Breast epithelium (tissue), 4 donors: ENCODE measurements at regions not wholly inside any gene's neighbourhood (a gene's known extent, or its start where the extent isn't known, plus 50 kb on each side); places are given as distances from the start of the nearest gene placed in this dataset.

ENCODE experiments used
- DNase-seq, 2 donors: peaks; one replicate each; pipeline ENCODE4 v3.0.0-alpha.2; 2019; ENCODE audit warnings: low spot score in 2 of 2
- H3K27ac ChIP-seq, 2 donors: fragments of 200-600 bp; sonication (generic) in 1 of 2; one replicate each; pipeline ENCODE4 v1.5.1; 2016 to 2019; ENCODE audit warnings: mild to moderate bottlenecking in 1 of 2
- H3K27me3 ChIP-seq, 2 donors: fragments of 200-600 bp; sonication (generic) in 1 of 2; one replicate each; pipeline versions ENCODE4 v1.5.1 to v1.6.0; 2017 to 2019; ENCODE audit warnings: control low read depth in 1 of 2, mild to moderate bottlenecking in 1 of 2
- H3K36me3 ChIP-seq: fragments of 200-600 bp; one replicate; pipeline ENCODE4 v1.5.1; 2019
- H3K4me1 ChIP-seq, 2 donors: fragments of 200-600 bp; sonication (generic); one replicate each; pipeline ENCODE4 v1.5.1; 2016 to 2019; ENCODE audit warnings: control low read depth in 1 of 2
- H3K4me3 ChIP-seq, 3 donors: fragments of 200-600 bp; sonication (generic); 1 replicate in 2 of 3; 2 replicates in 1 of 3; pipeline ENCODE4 v1.5.1; 2016 to 2019; ENCODE audit warnings: mild to moderate bottlenecking in 3 of 3, moderate library complexity in 2 of 3
- H3K9me3 ChIP-seq, 2 donors: fragments of 200-600 bp; sonication (generic) in 1 of 2; one replicate each; pipeline ENCODE4 v1.5.1; 2016 to 2019; ENCODE audit warnings: control low read depth in 1 of 2
- CTCF ChIP-seq, 3 donors: fragments of 450-650 bp; IDR thresholded peaks; one replicate each; pipeline ENCODE4 v1.5.1; 2016 to 2017; ENCODE audit warnings: antibody characterized with exemption in 3 of 3, mild to moderate bottlenecking in 3 of 3, moderate library complexity in 3 of 3
- POLR2A ChIP-seq: fragments of 450-650 bp; IDR thresholded peaks from one replicate; pipeline ENCODE4 v1.6.1; 2016; ENCODE audit warnings: antibody characterized with exemption, mild to moderate bottlenecking, moderate library complexity
- POLR2AphosphoS5 ChIP-seq, 3 donors: sonication (generic); formaldehyde crosslinking; IDR thresholded peaks; one replicate each; pipeline ENCODE4 v1.6.1; 2017; ENCODE audit warnings: antibody characterized with exemption in 3 of 3
- intact Hi-C: fragments of 100-400 bp; cut with DNase I; formaldehyde crosslinking; loops from one replicate; pipeline ENCODE4 v1.15.1; 2023; ENCODE audit warnings: low total_unique reads

- Histone ChIP-seq H3K4me1 (no peaks in the 10 kb centered on the region), H3K4me3 (no peak overlapping the region), H3K27me3 (no peaks in the 10 kb centered on the region), H3K36me3 (no peaks in the 10 kb centered on the region), H3K27ac (no peak overlapping the region), H3K9me3 (no peaks in the 10 kb centered on the region)
- intact Hi-C loops = no loop called here
- TF ChIP-seq POLR2AphosphoS5 (IDR thresholded peaks at IDR 0.05) (no peak), POLR2A (no peak), CTCF (IDR thresholded peaks at IDR 0.05) (no peak)
- DNase-seq = no peak
Measured at GRCh38 chr12:63232896-63233295, 81.9 kb upstream of the AVPR1A start.

GRCh38 chr12:63228853-63229252 lies 77.9 kb upstream of the AVPR1A start:
- no peak for DNase-seq
- Histone ChIP-seq H3K27me3 (no peaks in the 10 kb centered on the region), H3K36me3 (no peaks in the 10 kb centered on the region), H3K4me1 (no peaks in the 10 kb centered on the region), H3K9me3 (no peaks in the 10 kb centered on the region), H3K27ac (no peak overlapping the region), H3K4me3 (no peak overlapping the region)
- intact Hi-C loops = loop anchor here (10.0 kb wide), 1 partner anchor 1214 kb away; no protein-coding TSS in a partner anchor
- TF ChIP-seq POLR2AphosphoS5 (IDR thresholded peaks at IDR 0.05) (no peak), POLR2A (no peak), CTCF (IDR thresholded peaks at IDR 0.05) (no peak)

GRCh38 chr12:63226792-63227463 lies 75.9 kb upstream of the AVPR1A start:
- no peaks in the 10 kb centered on the region for H3K4me1 ChIP-seq
- H3K36me3 ChIP-seq = no peaks in the 10 kb centered on the region
- no peaks in the 10 kb centered on the region for H3K27me3 ChIP-seq
- H3K4me3 ChIP-seq = no peak overlapping the region
- H3K9me3 ChIP-seq = no peaks in the 10 kb centered on the region
- intact Hi-C loops = loop anchor here (10.0 kb wide), 1 partner anchor 1212 kb away; no protein-coding TSS in a partner anchor
- DNase-seq = no peak
- no peak overlapping the region for H3K27ac ChIP-seq
- TF ChIP-seq POLR2AphosphoS5 (IDR thresholded peaks at IDR 0.05) (no peak), POLR2A (no peak), CTCF (IDR thresholded peaks at IDR 0.05) (no peak)

- Histone ChIP-seq H3K36me3 (no peaks in the 10 kb centered on the region), H3K9me3 (no peaks in the 10 kb centered on the region), H3K27ac (no peak overlapping the region), H3K27me3 (no peaks in the 10 kb centered on the region), H3K4me3 (no peak overlapping the region), H3K4me1 (no peaks in the 10 kb centered on the region)
- intact Hi-C loops = loop anchor here (10.0 kb wide), 1 partner anchor 1210 kb away; no protein-coding TSS in a partner anchor
- TF ChIP-seq POLR2AphosphoS5 (IDR thresholded peaks at IDR 0.05) = no peak
- TF ChIP-seq CTCF (IDR thresholded peaks at IDR 0.05) = no peak
- TF ChIP-seq POLR2A = no peak
- no peak for DNase-seq
Measured at GRCh38 chr12:63224396-63224795, 73.4 kb upstream of the AVPR1A start.

GRCh38 chr12:63223128-63223527 lies 72.1 kb upstream of the AVPR1A start:
- no peak overlapping the region for H3K27ac ChIP-seq
- no peak overlapping the region for H3K4me3 ChIP-seq
- H3K36me3 ChIP-seq = no peaks in the 10 kb centered on the region
- intact Hi-C loops = loop anchor here (10.0 kb wide), 1 partner anchor 1208 kb away; no protein-coding TSS in a partner anchor
- DNase-seq = no peak
- no peaks in the 10 kb centered on the region for H3K4me1 ChIP-seq
- no peaks in the 10 kb centered on the region for H3K9me3 ChIP-seq
- TF ChIP-seq POLR2AphosphoS5 (IDR thresholded peaks at IDR 0.05) = no peak
- no peak for TF ChIP-seq CTCF (IDR thresholded peaks at IDR 0.05)
- TF ChIP-seq POLR2A = no peak
- no peaks in the 10 kb centered on the region for H3K27me3 ChIP-seq
